NCI-H2029 treated with DMSO at 0.1 percent for 48 hours (cell line): ENCODE measurements at regions not wholly inside any gene's neighbourhood (a gene's known extent, or its start where the extent isn't known, plus 50 kb on each side); places are given as distances from the start of the nearest gene placed in this dataset.

ENCODE experiments used
- DNase-seq: peaks from one replicate; lab custom pipeline; 2025; lab: John Stamatoyannopoulos, UW

GRCh38 chr4:137674066-137674465 lies 141.8 kb upstream of the PCDH18 start:
- no peak for DNase-seq

- DNase-seq = no peak
Observed at GRCh38 chr4:137668885-137669545, 136.7 kb upstream of the PCDH18 start.

DNA sequence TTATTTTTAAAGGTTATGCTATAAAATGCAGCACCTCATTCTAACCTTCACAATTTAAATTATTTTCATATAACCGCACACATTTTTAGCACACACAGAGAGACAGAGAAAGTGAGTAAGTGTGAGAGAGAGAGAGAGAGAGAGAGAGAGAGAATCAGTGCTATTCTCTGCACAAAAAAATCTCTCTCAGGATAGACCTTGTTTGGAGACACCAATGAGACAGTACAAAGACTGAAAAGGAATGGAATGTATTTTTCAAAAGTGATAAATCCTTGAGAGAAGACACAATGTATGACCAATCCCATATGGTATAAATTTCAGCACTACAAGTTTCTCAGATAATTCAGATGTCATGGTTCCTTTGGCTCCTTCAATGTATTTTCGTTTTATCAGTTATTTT lies 132.1 kb upstream of the PCDH18 start:
- DNase-seq = no peak

- DNase-seq = no peak
Observed at GRCh38 chr4:137664046-137664387, 131.7 kb upstream of the PCDH18 start.

- no peak for DNase-seq
Observed at GRCh38 chr4:137663251-137664045, 131.2 kb upstream of the PCDH18 start.

- DNase-seq = no peak
Observed at GRCh38 chr4:137661693-137662092, 129.4 kb upstream of the PCDH18 start.

DNA sequence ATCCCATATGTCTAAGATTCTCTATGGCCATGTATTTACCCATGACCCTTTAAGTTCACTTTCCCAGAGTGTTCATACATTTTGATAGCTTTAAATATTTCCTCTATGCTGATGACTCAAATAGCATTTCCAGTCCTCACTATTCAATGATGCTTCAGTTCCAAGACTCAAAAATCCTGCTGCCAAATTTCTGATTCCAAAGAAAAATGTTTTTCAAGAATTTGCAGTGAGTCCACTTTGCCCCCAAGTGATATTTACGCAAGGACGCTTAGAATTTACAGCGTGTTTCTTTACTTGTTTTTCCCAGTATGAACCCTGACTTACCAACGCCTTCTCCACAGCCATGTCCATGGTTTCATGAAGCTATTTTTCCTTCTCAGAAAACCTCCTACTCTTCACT lies 127.9 kb upstream of the PCDH18 start:
- DNase-seq = no peak

DNA sequence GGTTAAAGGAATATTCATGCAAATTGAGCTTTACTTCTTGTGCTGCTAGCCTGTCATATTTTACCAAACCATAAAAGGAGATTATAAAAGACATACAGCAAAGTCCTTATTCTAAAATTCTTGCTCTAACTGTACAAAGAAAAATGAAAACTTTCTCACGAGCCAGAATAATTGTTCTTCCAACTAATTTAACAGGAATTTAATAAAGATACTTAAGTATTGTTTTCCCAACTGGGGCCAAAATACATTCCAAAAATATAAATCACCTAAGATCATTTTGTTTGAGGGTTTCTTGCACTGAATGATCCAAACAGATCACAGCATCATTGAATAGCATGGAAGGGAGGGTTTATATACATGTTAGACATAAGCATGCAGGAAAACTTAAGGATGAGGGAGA lies 127.1 kb upstream of the PCDH18 start:
- no peak for DNase-seq

DNA sequence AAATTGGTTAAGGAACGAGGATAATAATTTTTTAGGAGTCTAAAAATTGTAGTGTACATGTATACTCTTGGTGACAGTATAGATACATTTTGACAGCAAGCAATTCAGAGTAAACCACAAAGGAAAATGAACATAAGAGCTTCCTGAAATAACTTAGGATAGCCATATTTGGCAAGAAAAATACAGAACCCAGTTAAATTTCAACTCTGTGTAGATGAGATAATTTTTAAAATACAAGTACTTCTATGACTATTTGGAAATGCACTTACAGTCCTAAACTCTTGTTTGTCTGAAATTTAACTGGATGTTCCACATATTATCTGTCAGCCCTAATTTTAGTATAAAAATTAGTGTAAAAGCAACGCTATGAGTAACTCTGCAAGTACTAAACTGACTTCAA lies 124.4 kb upstream of the PCDH18 start:
- DNase-seq = no peak

DNA sequence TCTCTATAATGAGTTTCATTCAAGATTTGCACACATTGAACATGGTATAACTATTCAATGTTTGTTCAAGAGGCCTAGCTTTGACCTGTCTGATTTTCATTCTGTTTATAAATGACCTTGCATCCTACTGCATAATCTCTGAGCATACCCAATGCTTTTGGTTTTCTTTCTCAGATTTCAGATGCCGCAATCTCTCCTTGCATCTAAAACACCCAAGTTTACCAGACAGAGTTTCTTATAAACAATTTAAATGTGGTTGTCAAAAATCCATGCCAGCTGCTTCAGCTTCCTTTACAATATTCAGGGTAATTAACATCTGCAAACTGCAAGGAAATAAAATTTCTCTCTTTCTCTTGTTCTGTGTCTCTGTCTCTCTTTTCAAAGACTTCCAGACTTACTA lies 123.0 kb upstream of the PCDH18 start:
- DNase-seq = no peak

GRCh38 chr4:137651128-137651527 lies 118.8 kb upstream of the PCDH18 start:
- no peak for DNase-seq

DNA sequence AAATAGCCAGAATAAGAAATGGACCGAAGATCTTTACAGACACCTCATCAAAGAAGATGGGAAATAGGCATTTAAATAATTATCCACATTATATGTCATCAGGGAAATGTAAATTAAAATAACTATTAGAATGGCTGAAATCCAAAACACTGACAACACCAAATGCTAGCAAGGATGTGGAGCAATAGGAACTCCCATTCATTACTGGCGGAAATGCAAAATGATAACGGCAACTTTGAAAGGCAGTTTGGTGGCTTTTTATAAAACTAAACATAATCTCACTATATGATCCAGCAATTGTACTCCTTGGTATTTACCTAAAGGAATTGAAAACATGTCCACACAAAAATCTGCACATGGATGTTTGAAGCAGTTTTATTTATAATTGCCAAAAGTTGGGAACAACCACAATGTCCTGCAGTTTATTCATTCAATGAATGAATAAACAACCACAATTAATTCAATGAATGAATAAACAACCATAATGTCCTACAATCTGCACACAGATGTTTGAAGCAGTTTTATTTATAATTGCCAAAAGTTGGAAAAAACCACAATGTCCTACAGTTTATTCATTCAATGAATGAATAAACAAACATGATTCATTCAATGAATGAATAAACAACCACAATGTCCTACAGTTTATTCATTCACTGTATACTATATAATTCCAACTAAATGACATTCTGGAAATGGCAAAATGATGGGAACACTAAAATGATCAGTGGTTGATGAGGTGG lies 117.6 kb upstream of the PCDH18 start:
- no peak for DNase-seq

- DNase-seq = no peak
Observed at GRCh38 chr4:137648531-137648930, 116.2 kb upstream of the PCDH18 start.

- no peak for DNase-seq
Observed at GRCh38 chr4:137647375-137647774, 115.1 kb upstream of the PCDH18 start.

DNA sequence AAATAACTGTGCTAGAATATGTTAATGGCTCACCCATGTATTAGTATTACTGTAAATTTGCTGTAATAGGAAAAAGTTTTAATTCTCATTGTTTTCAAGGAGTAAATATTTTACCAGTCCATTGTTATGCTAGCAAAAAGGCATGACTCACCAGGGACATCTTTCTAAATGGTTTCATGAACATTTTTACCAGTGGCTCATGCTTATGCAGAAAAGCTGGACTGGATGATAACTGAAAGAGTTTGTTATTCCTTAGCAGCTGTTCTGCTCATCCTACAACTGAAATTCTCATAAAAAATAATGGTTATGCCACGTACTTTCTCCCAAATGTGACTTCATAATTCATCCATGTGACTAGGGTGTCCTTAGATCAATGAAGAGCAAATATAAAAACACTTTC lies 111.9 kb upstream of the PCDH18 start:
- DNase-seq = no peak

GRCh38 chr4:137641544-137641943 lies 109.2 kb upstream of the PCDH18 start:
- no peak for DNase-seq

- no peak for DNase-seq
Observed at GRCh38 chr4:137640838-137641158, 108.5 kb upstream of the PCDH18 start.

GRCh38 chr4:137640156-137640837 lies 108.0 kb upstream of the PCDH18 start:
- no peak for DNase-seq

GRCh38 chr4:137638934-137639333 lies 106.6 kb upstream of the PCDH18 start:
- no peak for DNase-seq

DNA sequence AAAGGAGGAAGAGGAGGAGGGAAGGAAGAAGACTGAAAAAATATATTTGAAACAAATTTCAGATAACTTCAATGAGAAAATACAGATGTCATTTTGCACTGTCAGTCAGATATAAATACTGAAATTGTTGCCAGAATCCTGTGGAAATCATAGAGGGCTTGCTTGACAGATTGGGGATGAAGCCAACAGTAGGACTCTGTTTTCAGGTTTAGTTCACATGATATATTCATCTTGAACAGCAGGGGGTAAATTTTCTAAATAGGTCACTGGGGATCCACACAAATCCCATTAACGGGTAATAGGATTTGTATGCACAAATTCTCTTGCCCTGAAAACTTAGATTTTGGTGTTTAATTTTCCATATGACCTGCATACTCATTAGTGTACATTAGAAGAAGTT lies 103.3 kb upstream of the PCDH18 start:
- no peak for DNase-seq

GRCh38 chr4:137635108-137635507 lies 102.8 kb upstream of the PCDH18 start:
- no peak for DNase-seq

GRCh38 chr4:137632842-137633241 lies 100.5 kb upstream of the PCDH18 start:
- DNase-seq = no peak

- DNase-seq = no peak
Observed at GRCh38 chr4:137631605-137632004, 99.3 kb upstream of the PCDH18 start.
